K562 (cell line): ENCODE measurements at regions not wholly inside any gene's neighbourhood (a gene's known extent, or its start where the extent isn't known, plus 50 kb on each side); places are given as distances from the start of the nearest gene placed in this dataset.
A peak's percentile ranks its signal among the peaks of the same experiment; 100 is the strongest.

Experiments used
- DLX4 ChIP-seq: fragments of 250-450 bp; sonication (Bioruptor Pico); IDR thresholded peaks from 2 replicates; pipeline ENCODE4 v1.6.1; 2021; ENCODE audit warnings: mild to moderate bottlenecking
- E2F8 ChIP-seq: fragments of 450-650 bp; IDR thresholded peaks from 2 replicates; pipeline ENCODE4 v1.7.1; 2018; ENCODE audit warnings: mild to moderate bottlenecking, low read depth; ENCODE audit not compliant: partially characterized antibody
- GABPB1 ChIP-seq: sonication (generic); formaldehyde crosslinking; IDR thresholded peaks from 2 replicates; pipeline ENCODE4 v1.8.0; 2022; ENCODE audit warnings: mild to moderate bottlenecking, missing genetic modification reagents
- MAZ ChIP-seq, 2 experiments: fragments of 450-650 bp in 1 of 2; sonication (generic) in 1 of 2; formaldehyde crosslinking; IDR thresholded peaks in 1 of 2; conservative IDR thresholded peaks in 1 of 2; 2 replicates each; pipeline versions ENCODE4 v1.4.0 to v1.5.0; 2020; ENCODE audit warnings: mild to moderate bottlenecking in 1 of 2, missing genetic modification reagents in 1 of 2
- MXI1 ChIP-seq: IDR thresholded peaks from 2 replicates; pipeline ENCODE4 v1.6.1; 2011; ENCODE audit warnings: low read depth, mild to moderate bottlenecking, improper control_type of control experiment, low read length
- RBBP5 ChIP-seq: fragments of 200-600 bp; sonication (generic); IDR thresholded peaks from 2 replicates; pipeline ENCODE4 v1.6.1; 2012; ENCODE audit warnings: borderline replicate concordance, mild to moderate bottlenecking, low read length, control low read depth, inconsistent platforms; ENCODE audit not compliant: insufficient read depth, poor library complexity, severe bottlenecking
- RBM15 ChIP-seq: fragments of 200-400 bp; formaldehyde crosslinking; IDR thresholded peaks from 2 replicates; pipeline ENCODE4 v1.6.1; 2018; ENCODE audit warnings: mild to moderate bottlenecking, low read length, moderate library complexity; ENCODE audit not compliant: insufficient read depth
- RCOR1 ChIP-seq, 2 experiments: IDR thresholded peaks; 2 replicates each; pipeline ENCODE4 v1.6.1; 2012; ENCODE audit warnings: low read depth in 2 of 2, low read length in 2 of 2, borderline replicate concordance in 1 of 2, improper control_type of control experiment in 1 of 2
- SRF ChIP-seq, 2 experiments: fragments of 250-450, 450-650 bp in 1 of 2; sonication (Bioruptor Pico) in 1 of 2; sonication (generic) in 1 of 2; formaldehyde crosslinking; IDR thresholded peaks; 2 replicates each; pipeline versions ENCODE4 v1.5.0 to v1.5.1; 2020 to 2022; ENCODE audit warnings: mild to moderate bottlenecking in 1 of 2, missing genetic modification reagents in 1 of 2
- TRIM25 ChIP-seq: fragments of 450-650 bp; IDR thresholded peaks from 2 replicates; pipeline ENCODE4 v1.7.0; 2016; ENCODE audit warnings: borderline replicate concordance
- ZNF124 ChIP-seq: sonication (generic); formaldehyde crosslinking; IDR thresholded peaks from 2 replicates; pipeline ENCODE4 v1.8.1; 2022; ENCODE audit warnings: missing genetic modification reagents
- ZNF318 ChIP-seq, 2 experiments: fragments of 450-650 bp; IDR thresholded peaks; 2 replicates each; pipeline ENCODE4 v1.6.1; 2016; ENCODE audit warnings: mild to moderate bottlenecking in 2 of 2, borderline replicate concordance in 1 of 2, low read depth in 1 of 2, moderate library complexity in 1 of 2
- ZNF668 ChIP-seq: fragments of 250-450 bp; sonication (Bioruptor Pico); IDR thresholded peaks from 2 replicates; pipeline ENCODE4 v1.8.0; 2022; ENCODE audit warnings: mild to moderate bottlenecking, inconsistent platforms

GRCh38 chr6:15907914-15908518 lies 220.9 kb upstream of the MYLIP start (continued):
- no peak for TF ChIP-seq ZNF318 (IDR thresholded peaks at IDR 0.05; ENCODE audit: borderline replicate concordance in 1 of 2, low read depth in 1 of 2)
- TF ChIP-seq ZNF668 (CRISPR knock-in tag) = no peak
- no peak for TF ChIP-seq MAZ (CRISPR knock-in tag; conservative IDR thresholded peaks at IDR 0.05 in 1 of 2, IDR thresholded peaks at IDR 0.05 in 1 of 2)
- no peak for TF ChIP-seq DLX4 (CRISPR knock-in tag)
- TF ChIP-seq GABPB1 = no peak
- no peak for TF ChIP-seq SRF (CRISPR knock-in tag; IDR thresholded peaks at IDR 0.05)
- no peak for TF ChIP-seq E2F8
- TF ChIP-seq RCOR1 (IDR thresholded peaks at IDR 0.05; ENCODE audit: borderline replicate concordance in 1 of 2, low read depth in 2 of 2, low read length in 2 of 2) = peak in 1 of 2 experiments; percentile 41; a peak in 1 of 4 replicates
- no peak for TF ChIP-seq MXI1
- no peak for TF ChIP-seq RBBP5
- no peak for TF ChIP-seq ZNF124
- no peak for TF ChIP-seq RBM15
- no peak for TF ChIP-seq TRIM25
